AG09319 (cell line): ENCODE measurements at regions not wholly inside any gene's neighbourhood (a gene's known extent, or its start where the extent isn't known, plus 50 kb on each side); places are given as distances from the start of the nearest gene placed in this dataset.

Experiments
- DNase-seq: peaks from one replicate; pipeline ENCODE4 v3.0.0-alpha.2; 2010; ENCODE audit warnings: low read depth; ENCODE audit errors: extremely low read depth
- TF ChIP-seq, protein P1 (sequence below): IDR thresholded peaks from 2 replicates; pipeline ENCODE4 v1.5.1; 2011; ENCODE audit warnings: low read depth, mild to moderate bottlenecking, inconsistent platforms, low read length, moderate library complexity

DNA sequence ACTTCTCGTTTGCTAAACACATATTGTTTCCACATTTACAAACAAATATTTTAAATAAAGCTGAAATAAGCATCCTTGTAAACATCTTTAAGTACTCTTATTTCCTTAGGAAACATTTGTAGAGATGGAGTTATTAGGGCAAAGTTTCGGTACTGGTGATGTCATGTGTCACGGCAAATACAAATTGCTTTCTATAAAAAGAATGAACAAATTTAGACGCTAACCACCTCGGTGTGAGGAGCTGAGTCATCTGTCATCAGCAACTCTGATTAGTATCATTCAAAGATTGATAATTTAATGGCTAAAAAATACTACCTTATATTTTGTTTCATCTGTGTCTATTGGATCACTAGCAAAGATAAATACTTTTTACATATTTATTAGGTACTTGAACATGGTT is 982.0 kb downstream of the VRK1 start:
- TF ChIP-seq, protein P1, sequence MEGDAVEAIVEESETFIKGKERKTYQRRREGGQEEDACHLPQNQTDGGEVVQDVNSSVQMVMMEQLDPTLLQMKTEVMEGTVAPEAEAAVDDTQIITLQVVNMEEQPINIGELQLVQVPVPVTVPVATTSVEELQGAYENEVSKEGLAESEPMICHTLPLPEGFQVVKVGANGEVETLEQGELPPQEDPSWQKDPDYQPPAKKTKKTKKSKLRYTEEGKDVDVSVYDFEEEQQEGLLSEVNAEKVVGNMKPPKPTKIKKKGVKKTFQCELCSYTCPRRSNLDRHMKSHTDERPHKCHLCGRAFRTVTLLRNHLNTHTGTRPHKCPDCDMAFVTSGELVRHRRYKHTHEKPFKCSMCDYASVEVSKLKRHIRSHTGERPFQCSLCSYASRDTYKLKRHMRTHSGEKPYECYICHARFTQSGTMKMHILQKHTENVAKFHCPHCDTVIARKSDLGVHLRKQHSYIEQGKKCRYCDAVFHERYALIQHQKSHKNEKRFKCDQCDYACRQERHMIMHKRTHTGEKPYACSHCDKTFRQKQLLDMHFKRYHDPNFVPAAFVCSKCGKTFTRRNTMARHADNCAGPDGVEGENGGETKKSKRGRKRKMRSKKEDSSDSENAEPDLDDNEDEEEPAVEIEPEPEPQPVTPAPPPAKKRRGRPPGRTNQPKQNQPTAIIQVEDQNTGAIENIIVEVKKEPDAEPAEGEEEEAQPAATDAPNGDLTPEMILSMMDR: no peak
- DNase-seq: no peak

DNA sequence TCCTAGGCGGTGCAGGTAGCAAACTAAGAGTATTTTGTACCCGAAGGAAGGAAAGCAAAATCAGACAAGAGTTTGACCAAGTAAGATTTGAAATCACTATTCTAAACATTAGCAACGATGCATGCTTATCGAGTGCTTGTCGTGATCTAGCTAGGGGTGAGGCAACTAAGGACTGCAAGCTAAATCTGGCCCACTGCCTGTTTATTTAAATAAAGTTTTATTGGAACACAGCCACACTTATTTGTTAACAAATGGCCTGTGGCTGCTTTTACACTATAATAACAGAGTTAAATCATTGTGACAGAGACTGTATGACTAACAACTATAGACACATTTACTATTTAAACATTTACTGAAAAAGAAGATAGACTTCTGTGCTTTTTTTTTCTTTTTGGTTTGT is 983.6 kb downstream of the VRK1 start:
- no peak for DNase-seq
- TF ChIP-seq, protein P1: no peak

DNA sequence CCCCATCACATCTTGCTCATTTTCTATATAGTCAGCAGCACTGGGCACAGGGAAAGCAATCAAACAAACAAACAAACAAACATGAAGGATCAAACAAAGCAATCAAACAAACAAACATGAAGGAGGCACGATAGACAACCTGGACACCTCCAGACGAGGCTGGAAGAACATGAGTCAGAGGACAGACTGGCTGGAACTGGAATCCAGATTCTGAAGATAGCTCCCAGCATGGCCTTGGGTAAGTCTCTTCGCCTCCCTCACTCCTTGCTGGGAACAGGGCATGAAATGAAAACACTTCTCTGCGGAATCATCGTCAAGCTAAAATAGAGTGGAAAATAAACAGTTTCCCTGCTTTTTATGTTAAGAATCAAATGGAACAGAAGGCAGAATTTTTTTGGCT is 984.8 kb downstream of the VRK1 start:
- TF ChIP-seq, protein P1: no peak
- DNase-seq: no peak

DNA sequence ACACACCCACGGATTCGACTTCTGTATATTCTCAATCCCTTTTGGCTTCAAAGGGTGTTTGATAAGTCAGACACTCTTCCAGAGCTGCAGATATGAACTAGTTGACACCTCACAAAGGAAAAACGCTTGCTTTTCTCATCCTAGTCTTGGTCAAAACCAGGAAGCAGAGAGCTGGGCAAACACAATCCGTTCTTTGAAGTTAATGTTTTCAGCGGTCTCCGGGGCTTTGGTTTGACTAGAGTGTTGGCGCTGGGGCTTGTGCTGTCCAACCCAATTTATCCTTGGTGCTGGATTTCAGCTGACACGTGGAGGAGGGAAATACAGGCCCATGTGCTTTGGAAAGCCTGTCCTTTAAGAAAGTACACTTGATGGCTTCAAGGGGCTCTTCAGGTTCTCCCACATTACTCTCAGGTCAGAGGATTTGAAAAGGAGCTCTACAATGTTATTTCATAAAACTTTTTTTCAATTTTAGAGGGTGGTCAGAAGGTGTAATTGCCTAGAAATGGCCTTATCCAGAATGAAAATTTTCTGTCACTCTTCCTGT is 985.8 kb downstream of the VRK1 start:
- DNase-seq: no peak
- TF ChIP-seq, protein P1: no peak

DNA sequence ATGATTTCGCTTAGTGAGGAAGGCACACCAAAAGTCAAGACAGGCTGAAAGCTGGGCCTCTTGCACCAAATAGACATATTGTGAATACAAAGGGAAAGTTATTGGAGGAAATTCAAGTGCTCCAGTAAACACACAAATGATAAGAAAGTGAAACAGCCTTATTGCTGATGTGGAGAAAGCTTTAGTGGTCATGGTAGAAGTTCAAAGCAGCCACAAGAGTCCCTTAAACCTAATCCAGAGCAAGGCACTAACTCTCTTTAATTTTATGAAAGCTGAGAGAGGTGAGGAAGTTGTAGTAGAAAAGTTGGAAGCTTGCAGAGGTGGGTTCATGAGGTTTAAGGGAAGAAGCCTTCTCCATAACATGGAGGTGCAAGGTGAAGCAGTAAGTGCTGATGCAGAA is 988.3 kb downstream of the VRK1 start:
- TF ChIP-seq, protein P1: no peak
- no peak for DNase-seq

DNA sequence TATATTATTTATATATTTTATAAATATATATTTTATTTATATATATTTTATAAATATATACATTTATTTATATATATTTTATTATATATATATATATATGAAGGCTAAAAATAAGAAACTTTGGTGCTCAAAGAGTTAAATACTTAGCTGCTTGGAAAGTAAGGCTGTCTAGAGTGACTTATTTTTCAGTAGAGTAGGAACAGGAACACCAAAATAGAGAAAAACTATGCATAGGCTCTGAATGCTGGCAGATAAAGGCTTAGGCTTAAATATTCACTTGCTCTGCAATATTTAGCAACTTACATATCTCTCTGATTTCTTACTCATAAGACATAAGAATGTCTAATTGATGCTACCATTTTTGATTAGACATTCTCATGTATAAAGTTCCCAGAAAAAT is 991.2 kb downstream of the VRK1 start:
- DNase-seq: no peak
- TF ChIP-seq, protein P1: no peak

DNA sequence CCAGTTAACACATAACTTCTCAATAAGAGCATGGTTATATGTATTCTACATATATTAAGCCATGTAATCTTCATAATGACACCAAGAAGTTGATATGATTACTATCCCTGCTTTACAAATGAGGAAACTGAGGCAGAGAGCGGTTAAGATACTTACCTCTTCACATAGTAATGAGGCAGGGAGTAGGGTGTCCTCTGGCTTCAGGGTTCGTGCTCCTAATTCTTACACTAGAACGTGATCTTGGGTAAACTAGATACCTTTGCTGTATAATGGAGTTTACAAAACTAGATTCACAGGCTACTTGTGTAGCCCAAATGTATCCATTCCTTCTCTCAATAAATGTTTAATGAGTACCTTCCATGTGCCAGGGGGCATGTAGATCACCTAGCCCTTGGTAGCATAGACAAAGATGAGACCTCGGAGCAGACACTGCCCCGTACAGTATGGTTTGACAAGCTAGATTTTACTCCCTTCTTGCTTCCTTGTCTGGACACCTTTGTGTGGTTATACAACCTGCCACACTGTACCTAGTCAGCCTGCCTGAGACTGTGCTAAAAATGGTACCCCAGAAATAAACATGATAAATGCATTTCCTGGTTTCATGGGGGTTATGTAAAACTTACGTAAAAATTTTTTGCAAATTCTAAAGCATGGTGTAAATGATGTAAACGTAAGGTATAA is 991.8 kb downstream of the VRK1 start:
- TF ChIP-seq, protein P1: no peak
- DNase-seq: no peak
